Heart left ventricle (tissue), 13 donors: ENCODE measurements at regions not wholly inside any gene's neighbourhood (a gene's known extent, or its start where the extent isn't known, plus 50 kb on each side); places are given as distances from the start of the nearest gene placed in this dataset.

Experiments
- POLR2A ChIP-seq, 2 donors: fragments of 450-650 bp; IDR thresholded peaks; one replicate each; pipeline ENCODE4 v1.6.1; 2017; ENCODE audit warnings: antibody characterized with exemption in 2 of 2, mild to moderate bottlenecking in 2 of 2, moderate library complexity in 2 of 2
- TF ChIP-seq, protein P1 (sequence below), 12 donors: fragments of 200-600 bp; sonication (generic) in 4 of 12; IDR thresholded peaks; one replicate each; pipeline versions ENCODE4 v1.5.0 to v1.8.0; 2018 to 2022; ENCODE audit warnings: antibody characterized with exemption in 12 of 12, mild to moderate bottlenecking in 5 of 12
- donor health status: ischemic (EF 13 %, LVEDD 7.1; RV severe dilation, severe dysfunction).
- donor health status: DM: no; HTN: yes; CAD: no.
- donor health status: DM: no; HTN: no; CAD: no.
- donor health status: ischemic (EF 25% LVEDD 6.9; RV normal size, moderate dysfunction).
- donor health status: ischemic (EF 25% LVEDD 5.7; RV mildly dilated, moderate dysfunction).
- donor health status: ischemic (EF 35%, LVEDD 5.7; RV mildly dilated, moderate dysfunction).
- donor health status: nonischemic (EF 11% LVEDD 7.7; RV severe dilation, severe dysfunction).
- donor health status: DM: yes; HTN: yes; CAD: no.
- donor health status: PGD.
- donor health status: ischemic (EF 29% LVEDD 5.4; RV normal size, mild dysfunction).
- donor health status: nonischemic (EF 23%, LVEDD 6.1; RV moderate dilation, normal function).

DNA sequence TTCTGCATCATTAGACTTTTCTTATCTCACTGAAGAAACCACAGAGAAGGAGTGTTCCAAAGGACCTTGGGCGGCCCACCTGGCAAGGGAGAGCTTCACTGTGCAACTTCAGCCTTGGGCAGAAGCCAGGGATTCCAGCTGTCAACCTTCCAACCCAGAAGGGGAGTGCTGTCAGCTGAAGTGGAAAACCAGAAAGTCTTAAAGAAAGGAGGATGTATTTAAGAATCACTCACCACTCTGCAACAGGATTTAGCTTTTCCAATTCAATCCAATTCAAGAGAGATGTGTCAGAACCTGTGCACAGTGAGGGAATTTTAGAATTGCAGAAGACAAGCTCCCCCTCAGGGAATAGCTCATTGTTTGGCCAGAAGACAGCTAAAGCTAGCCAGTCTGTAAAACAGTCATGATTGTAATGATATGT lies 553.7 kb downstream of the CD83 start:
- TF ChIP-seq, protein P1, sequence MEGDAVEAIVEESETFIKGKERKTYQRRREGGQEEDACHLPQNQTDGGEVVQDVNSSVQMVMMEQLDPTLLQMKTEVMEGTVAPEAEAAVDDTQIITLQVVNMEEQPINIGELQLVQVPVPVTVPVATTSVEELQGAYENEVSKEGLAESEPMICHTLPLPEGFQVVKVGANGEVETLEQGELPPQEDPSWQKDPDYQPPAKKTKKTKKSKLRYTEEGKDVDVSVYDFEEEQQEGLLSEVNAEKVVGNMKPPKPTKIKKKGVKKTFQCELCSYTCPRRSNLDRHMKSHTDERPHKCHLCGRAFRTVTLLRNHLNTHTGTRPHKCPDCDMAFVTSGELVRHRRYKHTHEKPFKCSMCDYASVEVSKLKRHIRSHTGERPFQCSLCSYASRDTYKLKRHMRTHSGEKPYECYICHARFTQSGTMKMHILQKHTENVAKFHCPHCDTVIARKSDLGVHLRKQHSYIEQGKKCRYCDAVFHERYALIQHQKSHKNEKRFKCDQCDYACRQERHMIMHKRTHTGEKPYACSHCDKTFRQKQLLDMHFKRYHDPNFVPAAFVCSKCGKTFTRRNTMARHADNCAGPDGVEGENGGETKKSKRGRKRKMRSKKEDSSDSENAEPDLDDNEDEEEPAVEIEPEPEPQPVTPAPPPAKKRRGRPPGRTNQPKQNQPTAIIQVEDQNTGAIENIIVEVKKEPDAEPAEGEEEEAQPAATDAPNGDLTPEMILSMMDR (IDR thresholded peaks at IDR 0.05): no peak
- no peak for TF ChIP-seq POLR2A (IDR thresholded peaks at IDR 0.05)
